ENCODE measurements at regions not wholly inside any gene's neighbourhood (a gene's known extent, or its start where the extent isn't known, plus 50 kb on each side); places are given as distances from the start of the nearest gene placed in this dataset.

- no TSS peak for BruUV-seq (replicated peaks)
- H3K4me1 ChIP-seq (ENCODE audit: control insufficient read depth, extremely low read depth, insufficient read depth, low read length) = no peaks in the 10 kb centered on the region
- H4K20me1 ChIP-seq (replicated peaks; ENCODE audit: control insufficient read depth, extremely low read depth, insufficient read depth, low read length) = no peaks in the 10 kb centered on the region
- no peaks in the 10 kb centered on the region for H3K9me1 ChIP-seq (replicated peaks; ENCODE audit: control insufficient read depth, extremely low read depth, insufficient read depth, low read length)
- dilution Hi-C loops (cut with MboI; ENCODE audit: extremely low pct_ligation_motif_present, low sequenced_read_pairs) (no loop called here), intact Hi-C loops (cut with micrococcal nuclease) (no loop called here)
- H3K4me2 ChIP-seq (ENCODE audit: insufficient read depth, low read length) = no peak overlapping the region
- TF ChIP-seq, protein P1, sequence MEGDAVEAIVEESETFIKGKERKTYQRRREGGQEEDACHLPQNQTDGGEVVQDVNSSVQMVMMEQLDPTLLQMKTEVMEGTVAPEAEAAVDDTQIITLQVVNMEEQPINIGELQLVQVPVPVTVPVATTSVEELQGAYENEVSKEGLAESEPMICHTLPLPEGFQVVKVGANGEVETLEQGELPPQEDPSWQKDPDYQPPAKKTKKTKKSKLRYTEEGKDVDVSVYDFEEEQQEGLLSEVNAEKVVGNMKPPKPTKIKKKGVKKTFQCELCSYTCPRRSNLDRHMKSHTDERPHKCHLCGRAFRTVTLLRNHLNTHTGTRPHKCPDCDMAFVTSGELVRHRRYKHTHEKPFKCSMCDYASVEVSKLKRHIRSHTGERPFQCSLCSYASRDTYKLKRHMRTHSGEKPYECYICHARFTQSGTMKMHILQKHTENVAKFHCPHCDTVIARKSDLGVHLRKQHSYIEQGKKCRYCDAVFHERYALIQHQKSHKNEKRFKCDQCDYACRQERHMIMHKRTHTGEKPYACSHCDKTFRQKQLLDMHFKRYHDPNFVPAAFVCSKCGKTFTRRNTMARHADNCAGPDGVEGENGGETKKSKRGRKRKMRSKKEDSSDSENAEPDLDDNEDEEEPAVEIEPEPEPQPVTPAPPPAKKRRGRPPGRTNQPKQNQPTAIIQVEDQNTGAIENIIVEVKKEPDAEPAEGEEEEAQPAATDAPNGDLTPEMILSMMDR (IDR thresholded peaks at IDR 0.05; ENCODE audit: extremely low read depth in 1 of 2, insufficient read depth in 1 of 2, low read depth in 1 of 2, low read length in 2 of 2) = no peak
- H2AFZ ChIP-seq (ENCODE audit: low read depth, low read length) = no peak overlapping the region
- H3K4me3 ChIP-seq (replicated peaks in 1 of 3; ENCODE audit: insufficient read depth in 1 of 3, low read depth in 1 of 3, low read length in 3 of 3) = no peak overlapping the region
- DNase-seq (ENCODE audit: low read depth, low spot score) (no peak), FAIRE-seq (no peak)
- no peaks in the 10 kb centered on the region for H3K9me3 ChIP-seq (replicated peaks; ENCODE audit: control insufficient read depth, insufficient read depth, low read length)
- H3K27me3 ChIP-seq (ENCODE audit: control insufficient read depth in 2 of 2, insufficient read depth in 2 of 2, low read length in 2 of 2) = no peaks in the 10 kb centered on the region
- no peaks in the 10 kb centered on the region for H3K36me3 ChIP-seq (ENCODE audit: control insufficient read depth in 2 of 2, extremely low read depth in 1 of 2, insufficient read depth in 2 of 2, low read length in 2 of 2)
- H3K9ac ChIP-seq (replicated peaks; ENCODE audit: extremely low read depth, insufficient read depth, low read length) = no peak overlapping the region
- H3K79me2 ChIP-seq (ENCODE audit: control insufficient read depth, insufficient read depth, low read length) = no peaks in the 10 kb centered on the region
- no peak overlapping the region for H3K27ac ChIP-seq (ENCODE audit: insufficient read depth, low read depth, low read length)
- POLR2A ChIA-PET = no interaction called here
- CTCF ChIA-PET = no interaction called here
These were observed 251.1 kb downstream of the C12orf50 start for GRCh38 chr12:87778065-87778464.

DNA sequence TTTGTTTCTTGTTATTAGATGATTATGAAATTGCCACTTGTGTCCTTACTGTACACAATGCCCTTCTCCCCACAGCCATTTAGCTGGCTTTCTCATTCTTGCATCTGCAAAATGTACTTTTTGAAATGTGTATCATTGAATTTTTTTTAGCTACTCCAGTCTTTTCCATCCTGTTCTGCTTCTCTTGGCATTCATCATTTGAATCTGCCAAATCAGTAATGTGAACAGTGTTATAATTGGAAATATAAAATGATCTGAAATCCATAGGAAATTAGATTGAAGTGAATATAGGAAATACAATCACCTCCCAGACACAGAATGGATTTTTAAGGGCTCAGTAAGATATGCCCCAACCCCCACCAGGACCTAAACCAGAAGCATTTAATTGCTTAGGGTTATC, 253.4 kb downstream of the C12orf50 start:
- H3K9ac ChIP-seq (replicated peaks; ENCODE audit: extremely low read depth, insufficient read depth, low read length) = no peak overlapping the region
- no peaks in the 10 kb centered on the region for H3K36me3 ChIP-seq (ENCODE audit: control insufficient read depth in 2 of 2, extremely low read depth in 1 of 2, insufficient read depth in 2 of 2, low read length in 2 of 2)
- H3K79me2 ChIP-seq (ENCODE audit: control insufficient read depth, insufficient read depth, low read length) = no peaks in the 10 kb centered on the region
- no peak overlapping the region for H3K4me2 ChIP-seq (ENCODE audit: insufficient read depth, low read length)
- no peaks in the 10 kb centered on the region for H4K20me1 ChIP-seq (replicated peaks; ENCODE audit: control insufficient read depth, extremely low read depth, insufficient read depth, low read length)
- H3K4me3 ChIP-seq (replicated peaks in 1 of 3; ENCODE audit: insufficient read depth in 1 of 3, low read depth in 1 of 3, low read length in 3 of 3) = no peak overlapping the region
- FAIRE-seq (no peak), DNase-seq (ENCODE audit: low read depth, low spot score) (no peak)
- no peaks in the 10 kb centered on the region for H3K4me1 ChIP-seq (ENCODE audit: control insufficient read depth, extremely low read depth, insufficient read depth, low read length)
- intact Hi-C loops (cut with micrococcal nuclease) (no loop called here), dilution Hi-C loops (cut with MboI; ENCODE audit: extremely low pct_ligation_motif_present, low sequenced_read_pairs) (no loop called here)
- H3K9me1 ChIP-seq (replicated peaks; ENCODE audit: control insufficient read depth, extremely low read depth, insufficient read depth, low read length) = no peaks in the 10 kb centered on the region
- H3K27me3 ChIP-seq (ENCODE audit: control insufficient read depth in 2 of 2, insufficient read depth in 2 of 2, low read length in 2 of 2) = peaks cover 0 to 2% of the 10 kb centered on the region in 2 experiments
- TF ChIP-seq GATA2 (IDR thresholded peaks at IDR 0.05; ENCODE audit: insufficient read depth, insufficient read length, low read depth, low read length) (no peak), FOS (IDR thresholded peaks at IDR 0.05; ENCODE audit: borderline replicate concordance, insufficient read depth, low read length) (no peak), MYC (IDR thresholded peaks at IDR 0.05; ENCODE audit: low read depth, low read length) (no peak), POLR2A (IDR thresholded peaks at IDR 0.05; ENCODE audit: low read depth, low read length) (no peak), EZH2 (IDR thresholded peaks at IDR 0.05; ENCODE audit: borderline replicate concordance, low read depth, low read length, severe bottlenecking) (no peak), POLR2AphosphoS5 (IDR thresholded peaks at IDR 0.05; ENCODE audit: insufficient read depth, low read depth, low read length) (no peak), MAX (IDR thresholded peaks at IDR 0.05; ENCODE audit: insufficient read depth, insufficient read length) (no peak)
- TF ChIP-seq, protein P1 (IDR thresholded peaks at IDR 0.05; ENCODE audit: extremely low read depth in 1 of 2, insufficient read depth in 1 of 2, low read depth in 1 of 2, low read length in 2 of 2) = no peak
- no peak overlapping the region for H2AFZ ChIP-seq (ENCODE audit: low read depth, low read length)
- no peak overlapping the region for H3K27ac ChIP-seq (ENCODE audit: insufficient read depth, low read depth, low read length)
- H3K9me3 ChIP-seq (replicated peaks; ENCODE audit: control insufficient read depth, insufficient read depth, low read length) = no peaks in the 10 kb centered on the region
- POLR2A ChIA-PET = no interaction called here
- BruUV-seq (replicated peaks) = no TSS peak
- CTCF ChIA-PET = interaction anchor here (2.4 kb wide), 1 partner anchor 14 kb away, joined by 9 read pairs; no protein-coding TSS in a partner anchor

Measured in endothelial cell of umbilical vein (primary cell).